ENCODE measurements at regions not wholly inside any gene's neighbourhood (a gene's known extent, or its start where the extent isn't known, plus 50 kb on each side); places are given as distances from the start of the nearest gene placed in this dataset.

DNA sequence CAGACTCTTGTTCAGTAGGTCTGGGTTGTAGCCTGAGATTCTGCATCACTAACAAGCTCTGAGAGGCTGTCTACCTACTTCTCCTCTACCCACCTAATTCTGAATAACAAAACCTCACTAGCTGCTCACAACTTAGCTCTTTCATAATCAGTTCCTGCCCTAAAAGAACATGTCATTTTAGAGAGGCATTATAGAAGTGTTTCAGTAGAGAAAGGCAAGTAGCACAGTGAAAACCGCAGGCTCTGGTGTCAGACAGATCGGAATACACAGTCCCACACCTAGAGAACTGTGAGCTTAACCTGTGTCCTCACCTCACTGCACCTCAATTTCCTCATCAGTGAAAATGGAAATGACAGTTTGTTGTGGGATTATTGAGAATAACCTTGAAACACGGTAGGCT is 1337.6 kb upstream of the TENM4 start (continued):
- TF ChIP-seq, protein P1, sequence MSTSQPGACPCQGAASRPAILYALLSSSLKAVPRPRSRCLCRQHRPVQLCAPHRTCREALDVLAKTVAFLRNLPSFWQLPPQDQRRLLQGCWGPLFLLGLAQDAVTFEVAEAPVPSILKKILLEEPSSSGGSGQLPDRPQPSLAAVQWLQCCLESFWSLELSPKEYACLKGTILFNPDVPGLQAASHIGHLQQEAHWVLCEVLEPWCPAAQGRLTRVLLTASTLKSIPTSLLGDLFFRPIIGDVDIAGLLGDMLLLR (CRISPR knock-in tag; IDR thresholded peaks at IDR 0.05) = no peak
- TF ChIP-seq, protein P2, sequence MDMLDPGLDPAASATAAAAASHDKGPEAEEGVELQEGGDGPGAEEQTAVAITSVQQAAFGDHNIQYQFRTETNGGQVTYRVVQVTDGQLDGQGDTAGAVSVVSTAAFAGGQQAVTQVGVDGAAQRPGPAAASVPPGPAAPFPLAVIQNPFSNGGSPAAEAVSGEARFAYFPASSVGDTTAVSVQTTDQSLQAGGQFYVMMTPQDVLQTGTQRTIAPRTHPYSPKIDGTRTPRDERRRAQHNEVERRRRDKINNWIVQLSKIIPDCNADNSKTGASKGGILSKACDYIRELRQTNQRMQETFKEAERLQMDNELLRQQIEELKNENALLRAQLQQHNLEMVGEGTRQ (IDR thresholded peaks at IDR 0.05; ENCODE audit: low read depth, low read length) = no peak
- TF ChIP-seq, protein P2 (CRISPR knock-in tag; IDR thresholded peaks at IDR 0.05; ENCODE audit: borderline replicate concordance) = no peak
- TF ChIP-seq ZNF891 (CRISPR knock-in tag; IDR thresholded peaks at IDR 0.05) (no peak), RARG (CRISPR knock-in tag; IDR thresholded peaks at IDR 0.05; ENCODE audit: low read depth) (no peak), MXI1 (IDR thresholded peaks at IDR 0.05; ENCODE audit: borderline replicate concordance, low read depth, low read length) (no peak), ZNF703 (CRISPR knock-in tag; IDR thresholded peaks at IDR 0.05; ENCODE audit: borderline replicate concordance) (no peak), ZNF274 (CRISPR knock-in tag; IDR thresholded peaks at IDR 0.05) (no peak), ELF4 (CRISPR knock-in tag; IDR thresholded peaks at IDR 0.05; ENCODE audit: borderline replicate concordance) (no peak), ZFP36L1 (CRISPR knock-in tag; IDR thresholded peaks at IDR 0.05) (no peak)
- TF ChIP-seq, protein P3, sequence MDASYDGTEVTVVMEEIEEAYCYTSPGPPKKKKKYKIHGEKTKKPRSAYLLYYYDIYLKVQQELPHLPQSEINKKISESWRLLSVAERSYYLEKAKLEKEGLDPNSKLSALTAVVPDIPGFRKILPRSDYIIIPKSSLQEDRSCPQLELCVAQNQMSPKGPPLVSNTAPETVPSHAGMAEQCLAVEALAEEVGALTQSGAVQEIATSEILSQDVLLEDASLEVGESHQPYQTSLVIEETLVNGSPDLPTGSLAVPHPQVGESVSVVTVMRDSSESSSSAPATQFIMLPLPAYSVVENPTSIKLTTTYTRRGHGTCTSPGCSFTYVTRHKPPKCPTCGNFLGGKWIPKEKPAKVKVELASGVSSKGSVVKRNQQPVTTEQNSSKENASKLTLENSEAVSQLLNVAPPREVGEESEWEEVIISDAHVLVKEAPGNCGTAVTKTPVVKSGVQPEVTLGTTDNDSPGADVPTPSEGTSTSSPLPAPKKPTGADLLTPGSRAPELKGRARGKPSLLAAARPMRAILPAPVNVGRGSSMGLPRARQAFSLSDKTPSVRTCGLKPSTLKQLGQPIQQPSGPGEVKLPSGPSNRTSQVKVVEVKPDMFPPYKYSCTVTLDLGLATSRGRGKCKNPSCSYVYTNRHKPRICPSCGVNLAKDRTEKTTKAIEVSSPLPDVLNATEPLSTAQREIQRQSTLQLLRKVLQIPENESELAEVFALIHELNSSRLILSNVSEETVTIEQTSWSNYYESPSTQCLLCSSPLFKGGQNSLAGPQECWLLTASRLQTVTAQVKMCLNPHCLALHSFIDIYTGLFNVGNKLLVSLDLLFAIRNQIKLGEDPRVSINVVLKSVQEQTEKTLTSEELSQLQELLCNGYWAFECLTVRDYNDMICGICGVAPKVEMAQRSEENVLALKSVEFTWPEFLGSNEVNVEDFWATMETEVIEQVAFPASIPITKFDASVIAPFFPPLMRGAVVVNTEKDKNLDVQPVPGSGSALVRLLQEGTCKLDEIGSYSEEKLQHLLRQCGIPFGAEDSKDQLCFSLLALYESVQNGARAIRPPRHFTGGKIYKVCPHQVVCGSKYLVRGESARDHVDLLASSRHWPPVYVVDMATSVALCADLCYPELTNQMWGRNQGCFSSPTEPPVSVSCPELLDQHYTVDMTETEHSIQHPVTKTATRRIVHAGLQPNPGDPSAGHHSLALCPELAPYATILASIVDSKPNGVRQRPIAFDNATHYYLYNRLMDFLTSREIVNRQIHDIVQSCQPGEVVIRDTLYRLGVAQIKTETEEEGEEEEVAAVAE (CRISPR knock-in tag; IDR thresholded peaks at IDR 0.05; ENCODE audit: borderline replicate concordance) = no peak
- TF ChIP-seq, protein P4, sequence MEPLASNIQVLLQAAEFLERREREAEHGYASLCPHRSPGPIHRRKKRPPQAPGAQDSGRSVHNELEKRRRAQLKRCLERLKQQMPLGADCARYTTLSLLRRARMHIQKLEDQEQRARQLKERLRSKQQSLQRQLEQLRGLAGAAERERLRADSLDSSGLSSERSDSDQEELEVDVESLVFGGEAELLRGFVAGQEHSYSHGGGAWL (CRISPR knock-in tag; IDR thresholded peaks at IDR 0.05) = no peak
